ENCODE measurements at regions not wholly inside any gene's neighbourhood (a gene's known extent, or its start where the extent isn't known, plus 50 kb on each side); places are given as distances from the start of the nearest gene placed in this dataset.

DNA sequence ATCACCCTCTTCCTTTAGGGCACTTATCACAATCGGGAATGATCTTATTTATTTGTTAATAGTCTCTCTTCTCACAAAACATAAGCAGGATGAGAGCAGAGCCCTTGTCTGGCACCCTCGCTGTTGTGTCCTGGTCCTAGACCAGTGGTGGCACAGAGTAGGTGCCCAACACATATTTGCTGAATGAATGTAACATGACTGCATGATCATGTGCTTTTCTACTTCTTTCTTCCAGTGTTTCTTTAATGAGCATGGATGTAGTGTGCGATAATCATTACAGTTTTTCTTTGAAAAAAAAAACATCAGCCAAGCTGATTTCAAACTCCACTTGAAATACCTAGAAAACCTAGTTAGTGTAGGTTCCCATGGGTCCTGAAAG lies 164.1 kb downstream of the CHIC2 start (continued):
- TF ChIP-seq, protein P1, sequence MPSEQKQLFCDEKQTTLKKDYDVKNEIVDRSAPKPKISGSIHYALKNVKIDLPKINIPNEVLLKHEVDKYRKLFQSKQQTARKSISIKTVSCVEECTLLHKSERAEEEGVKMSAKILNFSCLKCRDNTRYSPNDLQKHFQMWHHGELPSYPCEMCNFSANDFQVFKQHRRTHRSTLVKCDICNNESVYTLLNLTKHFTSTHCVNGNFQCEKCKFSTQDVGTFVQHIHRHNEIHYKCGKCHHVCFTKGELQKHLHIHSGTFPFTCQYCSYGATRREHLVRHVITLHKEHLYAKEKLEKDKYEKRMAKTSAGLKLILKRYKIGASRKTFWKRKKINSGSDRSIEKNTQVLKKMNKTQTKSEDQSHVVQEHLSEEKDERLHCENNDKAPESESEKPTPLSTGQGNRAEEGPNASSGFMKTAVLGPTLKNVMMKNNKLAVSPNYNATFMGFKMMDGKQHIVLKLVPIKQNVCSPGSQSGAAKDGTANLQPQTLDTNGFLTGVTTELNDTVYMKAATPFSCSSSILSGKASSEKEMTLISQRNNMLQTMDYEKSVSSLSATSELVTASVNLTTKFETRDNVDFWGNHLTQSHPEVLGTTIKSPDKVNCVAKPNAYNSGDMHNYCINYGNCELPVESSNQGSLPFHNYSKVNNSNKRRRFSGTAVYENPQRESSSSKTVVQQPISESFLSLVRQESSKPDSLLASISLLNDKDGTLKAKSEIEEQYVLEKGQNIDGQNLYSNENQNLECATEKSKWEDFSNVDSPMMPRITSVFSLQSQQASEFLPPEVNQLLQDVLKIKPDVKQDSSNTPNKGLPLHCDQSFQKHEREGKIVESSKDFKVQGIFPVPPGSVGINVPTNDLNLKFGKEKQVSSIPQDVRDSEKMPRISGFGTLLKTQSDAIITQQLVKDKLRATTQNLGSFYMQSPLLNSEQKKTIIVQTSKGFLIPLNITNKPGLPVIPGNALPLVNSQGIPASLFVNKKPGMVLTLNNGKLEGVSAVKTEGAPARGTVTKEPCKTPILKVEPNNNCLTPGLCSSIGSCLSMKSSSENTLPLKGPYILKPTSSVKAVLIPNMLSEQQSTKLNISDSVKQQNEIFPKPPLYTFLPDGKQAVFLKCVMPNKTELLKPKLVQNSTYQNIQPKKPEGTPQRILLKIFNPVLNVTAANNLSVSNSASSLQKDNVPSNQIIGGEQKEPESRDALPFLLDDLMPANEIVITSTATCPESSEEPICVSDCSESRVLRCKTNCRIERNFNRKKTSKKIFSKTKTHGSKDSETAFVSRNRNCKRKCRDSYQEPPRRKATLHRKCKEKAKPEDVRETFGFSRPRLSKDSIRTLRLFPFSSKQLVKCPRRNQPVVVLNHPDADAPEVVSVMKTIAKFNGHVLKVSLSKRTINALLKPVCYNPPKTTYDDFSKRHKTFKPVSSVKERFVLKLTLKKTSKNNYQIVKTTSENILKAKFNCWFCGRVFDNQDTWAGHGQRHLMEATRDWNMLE (tag by site-specific recombination; conservative IDR thresholded peaks at IDR 0.05; ENCODE audit: low read depth), result no peak
- TF ChIP-seq KLF7 (tag by site-specific recombination; IDR thresholded peaks at IDR 0.05; ENCODE audit: borderline replicate concordance), result no peak

DNA sequence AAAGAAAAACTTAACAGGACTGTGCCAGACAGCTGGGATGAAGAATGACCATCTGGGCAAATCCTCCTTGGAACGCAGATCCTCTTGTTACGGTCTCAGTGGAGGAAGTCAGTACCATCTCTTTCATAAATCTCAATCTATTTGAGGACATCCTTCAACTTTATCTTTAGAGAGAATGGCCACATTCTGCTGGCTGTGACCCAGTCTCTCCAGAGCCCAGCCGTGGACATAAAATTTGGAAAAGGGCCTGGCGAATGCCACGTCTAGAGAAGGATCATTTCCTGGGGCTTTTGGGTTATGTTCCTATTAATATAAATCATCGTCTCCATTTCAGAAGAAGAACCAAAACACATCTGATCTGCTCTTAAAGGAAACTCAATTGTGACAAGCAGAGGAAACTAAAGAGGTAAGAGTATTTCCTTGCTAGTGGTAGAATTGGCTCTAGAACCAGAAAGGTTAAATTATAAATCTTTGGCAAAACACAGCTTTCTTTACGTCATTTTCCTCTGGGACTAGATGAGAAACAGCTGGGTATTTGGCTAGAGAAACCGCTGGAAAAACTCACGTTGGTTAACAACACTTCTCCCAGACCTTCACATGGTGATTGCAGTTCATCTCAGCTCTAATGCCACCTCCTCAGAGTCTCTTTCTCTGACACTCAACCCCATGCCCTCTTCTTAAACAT lies 164.7 kb downstream of the CHIC2 start:
- POLR2A ChIA-PET, result no interaction called here
- CTCF ChIA-PET, result no interaction called here
- TF ChIP-seq, protein P2, sequence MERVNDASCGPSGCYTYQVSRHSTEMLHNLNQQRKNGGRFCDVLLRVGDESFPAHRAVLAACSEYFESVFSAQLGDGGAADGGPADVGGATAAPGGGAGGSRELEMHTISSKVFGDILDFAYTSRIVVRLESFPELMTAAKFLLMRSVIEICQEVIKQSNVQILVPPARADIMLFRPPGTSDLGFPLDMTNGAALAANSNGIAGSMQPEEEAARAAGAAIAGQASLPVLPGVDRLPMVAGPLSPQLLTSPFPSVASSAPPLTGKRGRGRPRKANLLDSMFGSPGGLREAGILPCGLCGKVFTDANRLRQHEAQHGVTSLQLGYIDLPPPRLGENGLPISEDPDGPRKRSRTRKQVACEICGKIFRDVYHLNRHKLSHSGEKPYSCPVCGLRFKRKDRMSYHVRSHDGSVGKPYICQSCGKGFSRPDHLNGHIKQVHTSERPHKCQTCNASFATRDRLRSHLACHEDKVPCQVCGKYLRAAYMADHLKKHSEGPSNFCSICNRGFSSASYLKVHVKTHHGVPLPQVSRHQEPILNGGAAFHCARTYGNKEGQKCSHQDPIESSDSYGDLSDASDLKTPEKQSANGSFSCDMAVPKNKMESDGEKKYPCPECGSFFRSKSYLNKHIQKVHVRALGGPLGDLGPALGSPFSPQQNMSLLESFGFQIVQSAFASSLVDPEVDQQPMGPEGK (tag by site-specific recombination; IDR thresholded peaks at IDR 0.05), result no peak
- TF ChIP-seq ZNF426 (tag by site-specific recombination; IDR thresholded peaks at IDR 0.05), result no peak
- no peak for TF ChIP-seq ZBTB48 (tag by site-specific recombination; IDR thresholded peaks at IDR 0.05)
- no peak for TF ChIP-seq ZNF785 (tag by site-specific recombination; IDR thresholded peaks at IDR 0.05)
- TF ChIP-seq, protein P3, sequence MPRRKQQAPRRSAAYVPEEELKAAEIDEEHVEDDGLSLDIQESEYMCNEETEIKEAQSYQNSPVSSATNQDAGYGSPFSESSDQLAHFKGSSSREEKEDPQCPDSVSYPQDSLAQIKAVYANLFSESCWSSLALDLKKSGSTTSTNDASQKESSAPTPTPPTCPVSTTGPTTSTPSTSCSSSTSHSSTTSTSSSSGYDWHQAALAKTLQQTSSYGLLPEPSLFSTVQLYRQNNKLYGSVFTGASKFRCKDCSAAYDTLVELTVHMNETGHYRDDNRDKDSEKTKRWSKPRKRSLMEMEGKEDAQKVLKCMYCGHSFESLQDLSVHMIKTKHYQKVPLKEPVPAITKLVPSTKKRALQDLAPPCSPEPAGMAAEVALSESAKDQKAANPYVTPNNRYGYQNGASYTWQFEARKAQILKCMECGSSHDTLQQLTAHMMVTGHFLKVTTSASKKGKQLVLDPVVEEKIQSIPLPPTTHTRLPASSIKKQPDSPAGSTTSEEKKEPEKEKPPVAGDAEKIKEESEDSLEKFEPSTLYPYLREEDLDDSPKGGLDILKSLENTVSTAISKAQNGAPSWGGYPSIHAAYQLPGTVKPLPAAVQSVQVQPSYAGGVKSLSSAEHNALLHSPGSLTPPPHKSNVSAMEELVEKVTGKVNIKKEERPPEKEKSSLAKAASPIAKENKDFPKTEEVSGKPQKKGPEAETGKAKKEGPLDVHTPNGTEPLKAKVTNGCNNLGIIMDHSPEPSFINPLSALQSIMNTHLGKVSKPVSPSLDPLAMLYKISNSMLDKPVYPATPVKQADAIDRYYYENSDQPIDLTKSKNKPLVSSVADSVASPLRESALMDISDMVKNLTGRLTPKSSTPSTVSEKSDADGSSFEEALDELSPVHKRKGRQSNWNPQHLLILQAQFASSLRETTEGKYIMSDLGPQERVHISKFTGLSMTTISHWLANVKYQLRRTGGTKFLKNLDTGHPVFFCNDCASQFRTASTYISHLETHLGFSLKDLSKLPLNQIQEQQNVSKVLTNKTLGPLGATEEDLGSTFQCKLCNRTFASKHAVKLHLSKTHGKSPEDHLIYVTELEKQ (tag by site-specific recombination; IDR thresholded peaks at IDR 0.05; ENCODE audit: borderline replicate concordance), result no peak
- TF ChIP-seq, protein P4, sequence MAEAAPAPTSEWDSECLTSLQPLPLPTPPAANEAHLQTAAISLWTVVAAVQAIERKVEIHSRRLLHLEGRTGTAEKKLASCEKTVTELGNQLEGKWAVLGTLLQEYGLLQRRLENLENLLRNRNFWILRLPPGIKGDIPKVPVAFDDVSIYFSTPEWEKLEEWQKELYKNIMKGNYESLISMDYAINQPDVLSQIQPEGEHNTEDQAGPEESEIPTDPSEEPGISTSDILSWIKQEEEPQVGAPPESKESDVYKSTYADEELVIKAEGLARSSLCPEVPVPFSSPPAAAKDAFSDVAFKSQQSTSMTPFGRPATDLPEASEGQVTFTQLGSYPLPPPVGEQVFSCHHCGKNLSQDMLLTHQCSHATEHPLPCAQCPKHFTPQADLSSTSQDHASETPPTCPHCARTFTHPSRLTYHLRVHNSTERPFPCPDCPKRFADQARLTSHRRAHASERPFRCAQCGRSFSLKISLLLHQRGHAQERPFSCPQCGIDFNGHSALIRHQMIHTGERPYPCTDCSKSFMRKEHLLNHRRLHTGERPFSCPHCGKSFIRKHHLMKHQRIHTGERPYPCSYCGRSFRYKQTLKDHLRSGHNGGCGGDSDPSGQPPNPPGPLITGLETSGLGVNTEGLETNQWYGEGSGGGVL (tag by site-specific recombination; IDR thresholded peaks at IDR 0.05), result no peak
- TF ChIP-seq, protein P5, sequence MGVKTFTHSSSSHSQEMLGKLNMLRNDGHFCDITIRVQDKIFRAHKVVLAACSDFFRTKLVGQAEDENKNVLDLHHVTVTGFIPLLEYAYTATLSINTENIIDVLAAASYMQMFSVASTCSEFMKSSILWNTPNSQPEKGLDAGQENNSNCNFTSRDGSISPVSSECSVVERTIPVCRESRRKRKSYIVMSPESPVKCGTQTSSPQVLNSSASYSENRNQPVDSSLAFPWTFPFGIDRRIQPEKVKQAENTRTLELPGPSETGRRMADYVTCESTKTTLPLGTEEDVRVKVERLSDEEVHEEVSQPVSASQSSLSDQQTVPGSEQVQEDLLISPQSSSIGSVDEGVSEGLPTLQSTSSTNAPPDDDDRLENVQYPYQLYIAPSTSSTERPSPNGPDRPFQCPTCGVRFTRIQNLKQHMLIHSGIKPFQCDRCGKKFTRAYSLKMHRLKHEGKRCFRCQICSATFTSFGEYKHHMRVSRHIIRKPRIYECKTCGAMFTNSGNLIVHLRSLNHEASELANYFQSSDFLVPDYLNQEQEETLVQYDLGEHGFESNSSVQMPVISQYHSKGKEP (tag by site-specific recombination; IDR thresholded peaks at IDR 0.05), result no peak
- no peak for TF ChIP-seq ZSCAN23 (tag by site-specific recombination; IDR thresholded peaks at IDR 0.05)
- TF ChIP-seq, protein P6, sequence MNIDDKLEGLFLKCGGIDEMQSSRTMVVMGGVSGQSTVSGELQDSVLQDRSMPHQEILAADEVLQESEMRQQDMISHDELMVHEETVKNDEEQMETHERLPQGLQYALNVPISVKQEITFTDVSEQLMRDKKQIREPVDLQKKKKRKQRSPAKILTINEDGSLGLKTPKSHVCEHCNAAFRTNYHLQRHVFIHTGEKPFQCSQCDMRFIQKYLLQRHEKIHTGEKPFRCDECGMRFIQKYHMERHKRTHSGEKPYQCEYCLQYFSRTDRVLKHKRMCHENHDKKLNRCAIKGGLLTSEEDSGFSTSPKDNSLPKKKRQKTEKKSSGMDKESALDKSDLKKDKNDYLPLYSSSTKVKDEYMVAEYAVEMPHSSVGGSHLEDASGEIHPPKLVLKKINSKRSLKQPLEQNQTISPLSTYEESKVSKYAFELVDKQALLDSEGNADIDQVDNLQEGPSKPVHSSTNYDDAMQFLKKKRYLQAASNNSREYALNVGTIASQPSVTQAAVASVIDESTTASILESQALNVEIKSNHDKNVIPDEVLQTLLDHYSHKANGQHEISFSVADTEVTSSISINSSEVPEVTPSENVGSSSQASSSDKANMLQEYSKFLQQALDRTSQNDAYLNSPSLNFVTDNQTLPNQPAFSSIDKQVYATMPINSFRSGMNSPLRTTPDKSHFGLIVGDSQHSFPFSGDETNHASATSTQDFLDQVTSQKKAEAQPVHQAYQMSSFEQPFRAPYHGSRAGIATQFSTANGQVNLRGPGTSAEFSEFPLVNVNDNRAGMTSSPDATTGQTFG (tag by site-specific recombination; IDR thresholded peaks at IDR 0.05; ENCODE audit: borderline replicate concordance), result no peak
- TF ChIP-seq OVOL3 (tag by site-specific recombination; IDR thresholded peaks at IDR 0.05), result no peak
- no peak for TF ChIP-seq ZNF501 (tag by site-specific recombination; IDR thresholded peaks at IDR 0.05)
- TF ChIP-seq, protein P7, sequence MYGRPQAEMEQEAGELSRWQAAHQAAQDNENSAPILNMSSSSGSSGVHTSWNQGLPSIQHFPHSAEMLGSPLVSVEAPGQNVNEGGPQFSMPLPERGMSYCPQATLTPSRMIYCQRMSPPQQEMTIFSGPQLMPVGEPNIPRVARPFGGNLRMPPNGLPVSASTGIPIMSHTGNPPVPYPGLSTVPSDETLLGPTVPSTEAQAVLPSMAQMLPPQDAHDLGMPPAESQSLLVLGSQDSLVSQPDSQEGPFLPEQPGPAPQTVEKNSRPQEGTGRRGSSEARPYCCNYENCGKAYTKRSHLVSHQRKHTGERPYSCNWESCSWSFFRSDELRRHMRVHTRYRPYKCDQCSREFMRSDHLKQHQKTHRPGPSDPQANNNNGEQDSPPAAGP (tag by site-specific recombination; IDR thresholded peaks at IDR 0.05), result no peak
- TF ChIP-seq ZNF549 (tag by site-specific recombination; IDR thresholded peaks at IDR 0.05), result no peak
- TF ChIP-seq ZNF624 (tag by site-specific recombination; IDR thresholded peaks at IDR 0.05), result no peak
- TF ChIP-seq ZNF776 (tag by site-specific recombination; IDR thresholded peaks at IDR 0.05; ENCODE audit: borderline replicate concordance), result no peak

More for the DNA sequence above, 164.7 kb downstream of the CHIC2 start:
- Histone ChIP-seq H3K27ac (ENCODE audit: extremely low read depth, low read depth, low read length) (no peak overlapping the region), H3K36me3 (ENCODE audit: control insufficient read depth in 2 of 2, insufficient read depth in 1 of 2, low read length in 2 of 2) (no peaks in the 10 kb centered on the region), H3K4me1 (ENCODE audit: control insufficient read depth, insufficient read depth, low read length) (no peaks in the 10 kb centered on the region), H3K9me3 (ENCODE audit: control insufficient read depth, insufficient read depth, low read depth, low read length) (no peaks in the 10 kb centered on the region), H3K4me3 (ENCODE audit: low read depth, low read length) (no peak overlapping the region)
